GM19099 (cell line): ENCODE measurements at regions not wholly inside any gene's neighbourhood (a gene's known extent, or its start where the extent isn't known, plus 50 kb on each side); places are given as distances from the start of the nearest gene placed in this dataset.

ENCODE experiments used
- POLR2A ChIP-seq: IDR thresholded peaks from 3 replicates; pipeline ENCODE4 v1.6.1; 2011; ENCODE audit warnings: low read depth; ENCODE audit not compliant: insufficient read length; ENCODE audit errors: extremely low read depth

DNA sequence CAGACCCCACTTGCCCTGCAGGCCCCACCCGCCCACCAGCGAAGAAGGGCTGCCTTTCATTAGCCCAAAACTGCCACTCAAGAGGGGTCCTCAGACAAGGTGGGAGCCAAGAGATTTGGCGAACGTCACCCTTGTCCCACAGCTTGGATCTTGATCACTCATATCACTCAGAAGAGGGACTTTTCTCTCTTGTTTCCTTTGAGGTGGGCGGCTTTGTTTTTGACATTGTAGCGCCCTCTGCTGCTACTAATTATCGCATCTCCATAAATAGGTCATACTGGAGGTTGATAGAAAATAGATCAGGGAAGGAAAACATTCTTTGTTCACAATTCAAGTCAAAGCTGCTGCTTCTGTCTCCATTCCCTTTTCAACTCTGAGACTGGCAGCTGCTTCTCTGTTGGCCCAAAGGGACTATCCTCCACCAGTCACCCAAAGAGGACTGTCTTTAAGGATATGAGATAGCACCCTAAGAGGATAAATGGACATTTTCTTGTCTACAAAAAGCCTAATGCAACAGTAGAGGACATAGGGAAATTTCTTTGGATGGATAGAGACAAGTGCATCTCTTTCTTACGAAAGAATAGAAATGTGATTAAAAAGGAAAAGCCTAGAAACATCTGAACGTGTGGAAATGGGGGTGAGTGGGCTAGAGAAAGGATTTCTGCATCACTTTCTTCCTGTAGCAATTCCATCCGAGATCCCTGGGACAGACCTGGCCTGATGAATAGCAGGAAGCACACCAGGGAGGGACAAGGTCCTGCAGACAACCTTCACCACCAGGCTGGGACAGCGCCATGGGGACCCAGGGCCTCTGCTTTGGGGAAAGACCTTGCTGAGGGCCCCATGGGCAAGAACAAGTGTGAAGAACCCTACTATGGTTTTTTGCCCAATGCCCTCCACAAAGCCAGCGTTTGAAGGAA, 115.8 kb downstream of the DAD1 start:
- TF ChIP-seq POLR2A, result no peak

GRCh38 chr14:22472466-22472865, 116.6 kb downstream of the DAD1 start:
- TF ChIP-seq POLR2A, result no peak

DNA sequence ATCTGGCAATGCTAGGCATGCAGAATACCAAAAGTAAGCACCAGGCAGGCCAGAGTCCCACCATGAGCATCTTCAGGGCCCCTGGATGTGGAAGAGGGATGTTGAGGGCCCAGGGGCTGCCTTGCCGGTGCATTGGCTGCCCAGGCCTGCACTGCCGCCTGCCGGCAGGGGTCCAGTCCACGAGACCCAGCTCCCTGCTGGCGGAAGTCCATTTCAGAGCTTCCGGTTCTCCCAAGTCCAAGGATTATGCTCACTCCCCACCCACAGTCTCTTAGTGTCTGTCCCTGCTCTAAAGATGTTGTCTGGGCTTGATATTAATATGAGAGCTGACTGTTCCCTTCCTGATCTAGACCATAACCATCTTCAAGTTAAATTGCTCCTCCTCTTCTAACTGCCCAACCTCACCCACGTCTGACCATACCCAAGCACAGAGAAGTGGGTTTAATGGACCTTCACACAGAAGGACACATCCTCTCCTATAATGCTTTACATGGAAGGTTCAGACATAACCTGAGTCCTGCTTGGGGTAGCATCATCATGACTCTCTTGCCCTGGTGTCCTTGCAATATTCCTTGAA, 117.4 kb downstream of the DAD1 start:
- no peak for TF ChIP-seq POLR2A

- TF ChIP-seq POLR2A, result no peak
Observed at GRCh38 chr14:22469538-22470303, 119.3 kb downstream of the DAD1 start.

- TF ChIP-seq POLR2A, result no peak
Observed at GRCh38 chr14:22468830-22469229, 120.2 kb downstream of the DAD1 start.

DNA sequence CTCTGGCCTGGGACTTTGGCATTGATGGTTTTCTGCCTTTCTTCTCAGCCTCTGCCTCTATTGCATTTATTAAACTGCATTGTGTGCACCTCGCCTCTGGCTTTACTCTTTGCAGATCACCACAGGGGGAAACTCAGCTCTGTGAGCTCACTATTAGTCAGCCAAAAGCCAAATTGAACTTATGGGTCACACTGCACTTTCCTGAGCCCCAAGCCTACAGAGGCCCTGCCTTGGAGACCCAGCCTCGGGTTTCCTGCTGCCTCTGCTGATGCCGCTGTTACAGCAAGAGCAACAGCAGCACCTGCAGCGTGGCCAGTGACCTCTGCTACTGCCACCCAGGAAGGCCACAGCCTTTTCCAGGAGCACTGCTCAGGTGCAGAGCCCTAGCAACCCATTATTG, 122.5 kb downstream of the DAD1 start:
- no peak for TF ChIP-seq POLR2A

- TF ChIP-seq POLR2A, result no peak
Observed at GRCh38 chr14:22465201-22465840, 123.7 kb downstream of the DAD1 start.

DNA sequence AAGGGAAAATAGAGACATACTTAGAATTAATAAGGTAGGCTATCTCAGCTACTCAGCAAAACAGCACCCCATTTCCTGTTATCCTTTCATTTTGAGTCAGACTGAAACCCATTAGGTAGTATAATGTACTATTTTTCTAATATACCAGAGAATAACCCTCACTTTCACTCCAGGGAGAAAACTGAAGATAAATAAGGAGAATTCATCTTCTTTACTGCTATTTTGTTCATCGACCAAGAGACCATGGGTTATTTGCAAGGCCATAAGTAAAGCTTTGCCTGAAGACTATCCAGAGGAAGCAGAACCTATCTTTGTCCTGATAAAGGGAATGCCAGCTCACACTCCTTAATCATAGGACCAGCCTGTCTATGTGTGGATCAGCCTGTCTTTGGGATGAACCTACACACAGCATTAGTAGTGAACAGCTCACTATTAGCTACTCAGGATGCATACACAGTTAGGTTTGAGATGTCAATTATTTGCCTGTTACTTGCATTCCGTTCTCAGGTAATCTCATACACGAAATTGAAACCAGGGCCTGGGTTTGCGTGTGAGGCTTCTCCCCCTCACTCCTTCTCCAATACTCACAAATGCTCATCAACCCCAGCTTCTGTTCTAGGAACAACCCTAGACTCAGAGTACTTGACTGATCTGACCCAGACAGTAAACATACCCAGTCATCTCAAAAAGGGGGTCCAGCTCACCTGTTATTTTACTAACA, 124.4 kb downstream of the DAD1 start:
- no peak for TF ChIP-seq POLR2A

DNA sequence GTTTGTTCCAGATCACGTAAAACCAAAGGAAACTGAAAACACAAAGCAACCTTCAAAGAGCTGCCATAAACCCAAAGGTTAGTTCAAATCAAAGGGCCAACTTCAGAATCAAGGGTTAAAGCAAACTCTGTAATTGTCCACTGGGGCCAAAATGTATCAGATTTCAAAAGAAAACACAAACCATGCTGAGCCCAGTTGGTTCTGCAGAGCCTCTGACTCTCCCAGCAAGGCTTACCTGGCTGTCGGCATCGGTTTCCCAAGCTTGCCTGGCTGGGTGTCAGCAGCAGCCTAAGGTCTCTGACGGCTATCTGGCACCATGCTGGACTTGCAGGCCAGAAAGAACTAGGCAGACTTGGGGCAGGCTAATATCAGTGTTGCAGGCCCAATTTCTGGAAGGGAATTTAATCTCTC, 125.3 kb downstream of the DAD1 start:
- no peak for TF ChIP-seq POLR2A

- TF ChIP-seq POLR2A, result no peak
Observed at GRCh38 chr14:22462923-22463322, 126.1 kb downstream of the DAD1 start.

- TF ChIP-seq POLR2A, result no peak
Observed at GRCh38 chr14:22460461-22461195, 128.4 kb downstream of the DAD1 start.

- TF ChIP-seq POLR2A, result no peak
Observed at GRCh38 chr14:22458737-22459136, 130.3 kb downstream of the DAD1 start.

DNA sequence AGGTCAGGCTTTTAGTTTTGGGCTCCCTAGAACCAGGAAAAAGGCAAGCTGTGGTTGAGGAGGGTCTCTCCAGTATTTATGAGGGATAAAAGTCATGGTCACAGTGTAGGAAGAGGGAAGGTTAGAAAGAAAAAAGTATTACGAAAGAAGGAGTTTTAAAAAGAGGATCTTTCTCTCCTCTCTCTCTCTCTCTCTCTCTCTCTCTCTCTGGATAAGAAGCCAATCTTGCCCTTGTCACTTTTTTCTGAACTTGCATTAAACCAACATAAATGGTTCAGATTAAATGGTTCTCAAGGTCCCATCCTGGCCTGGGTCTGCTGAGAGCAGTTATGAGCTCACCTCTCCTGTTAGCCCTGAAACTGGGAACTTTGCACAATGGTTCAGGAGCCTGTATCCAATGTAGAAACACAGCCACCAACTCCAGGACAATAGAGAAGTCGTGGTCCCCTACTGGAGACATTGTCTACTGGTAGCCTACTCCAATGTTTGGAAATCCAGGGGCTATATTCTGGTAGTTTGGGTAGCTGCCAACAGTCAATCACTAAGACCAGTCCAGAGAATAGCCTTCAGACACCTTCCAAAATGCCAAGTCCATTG, 131.9 kb downstream of the DAD1 start:
- TF ChIP-seq POLR2A, result no peak
